ENCODE measurements at regions not wholly inside any gene's neighbourhood (a gene's known extent, or its start where the extent isn't known, plus 50 kb on each side); places are given as distances from the start of the nearest gene placed in this dataset.

DNA sequence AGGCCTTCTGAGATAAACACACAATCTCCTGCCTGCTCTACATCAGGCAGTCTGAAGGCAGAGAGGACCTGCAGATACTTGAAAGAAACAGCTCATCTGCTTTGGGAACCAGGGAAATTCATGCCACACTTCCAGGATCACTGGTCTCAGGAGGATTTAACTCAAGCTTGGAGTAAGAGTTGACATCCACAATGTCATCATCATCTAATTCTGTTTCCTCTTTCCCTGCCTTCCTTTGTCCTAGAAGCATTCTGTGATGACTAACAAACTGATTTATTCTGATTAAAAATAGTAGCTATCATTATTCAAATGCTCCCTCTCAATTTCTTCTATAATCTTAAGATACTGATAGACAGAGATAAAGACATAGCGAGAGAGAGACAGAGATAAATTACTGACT lies 766.8 kb downstream of the BCL11A start:
- ChIA-PET CTCF (no interaction called here), POLR2A (no interaction called here)
- TF ChIP-seq, protein P1, sequence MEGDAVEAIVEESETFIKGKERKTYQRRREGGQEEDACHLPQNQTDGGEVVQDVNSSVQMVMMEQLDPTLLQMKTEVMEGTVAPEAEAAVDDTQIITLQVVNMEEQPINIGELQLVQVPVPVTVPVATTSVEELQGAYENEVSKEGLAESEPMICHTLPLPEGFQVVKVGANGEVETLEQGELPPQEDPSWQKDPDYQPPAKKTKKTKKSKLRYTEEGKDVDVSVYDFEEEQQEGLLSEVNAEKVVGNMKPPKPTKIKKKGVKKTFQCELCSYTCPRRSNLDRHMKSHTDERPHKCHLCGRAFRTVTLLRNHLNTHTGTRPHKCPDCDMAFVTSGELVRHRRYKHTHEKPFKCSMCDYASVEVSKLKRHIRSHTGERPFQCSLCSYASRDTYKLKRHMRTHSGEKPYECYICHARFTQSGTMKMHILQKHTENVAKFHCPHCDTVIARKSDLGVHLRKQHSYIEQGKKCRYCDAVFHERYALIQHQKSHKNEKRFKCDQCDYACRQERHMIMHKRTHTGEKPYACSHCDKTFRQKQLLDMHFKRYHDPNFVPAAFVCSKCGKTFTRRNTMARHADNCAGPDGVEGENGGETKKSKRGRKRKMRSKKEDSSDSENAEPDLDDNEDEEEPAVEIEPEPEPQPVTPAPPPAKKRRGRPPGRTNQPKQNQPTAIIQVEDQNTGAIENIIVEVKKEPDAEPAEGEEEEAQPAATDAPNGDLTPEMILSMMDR (IDR thresholded peaks at IDR 0.05; ENCODE audit: insufficient read depth, low read depth, low read length), result no peak

DNA sequence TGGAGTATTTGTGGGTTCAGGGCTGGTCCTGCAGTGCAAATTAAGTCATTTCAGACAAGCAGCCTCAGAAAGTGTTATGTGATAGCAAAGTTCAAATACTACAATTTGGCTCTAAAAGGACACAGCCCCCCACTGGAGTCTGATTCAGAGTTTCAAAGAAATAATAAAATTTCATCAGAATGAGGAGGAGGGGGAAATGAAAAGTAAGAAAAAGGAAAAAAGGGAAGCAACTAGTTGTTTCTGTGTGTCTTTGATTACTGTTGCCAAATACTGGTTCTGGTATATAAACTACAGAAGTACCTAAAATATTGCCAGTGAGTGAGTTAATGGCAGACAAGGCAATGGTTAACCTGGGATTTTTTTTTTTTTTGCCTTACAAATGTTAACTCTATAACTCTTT lies 773.9 kb downstream of the BCL11A start:
- no peak for DNase-seq (ENCODE audit: low read depth)
- TF ChIP-seq, protein P1 (IDR thresholded peaks at IDR 0.05; ENCODE audit: insufficient read depth, low read depth, low read length), result no peak
- no peak overlapping the region for H3K4me3 ChIP-seq (ENCODE audit: low read depth, low read length)
- CTCF ChIA-PET, result no interaction called here
- POLR2A ChIA-PET, result no interaction called here
- H3K27me3 ChIP-seq (ENCODE audit: control insufficient read depth, insufficient read depth, low read length), result no peaks in the 10 kb centered on the region
- no peaks in the 10 kb centered on the region for H3K36me3 ChIP-seq (ENCODE audit: control insufficient read depth, insufficient read depth, low read length)

More for the DNA sequence above, 766.8 kb downstream of the BCL11A start:
- Histone ChIP-seq H3K36me3 (ENCODE audit: control insufficient read depth, insufficient read depth, low read length) (no peaks in the 10 kb centered on the region), H3K4me3 (ENCODE audit: low read depth, low read length) (no peak overlapping the region), H3K27me3 (ENCODE audit: control insufficient read depth, insufficient read depth, low read length) (no peaks in the 10 kb centered on the region)
- DNase-seq (ENCODE audit: low read depth), result no peak

DNA sequence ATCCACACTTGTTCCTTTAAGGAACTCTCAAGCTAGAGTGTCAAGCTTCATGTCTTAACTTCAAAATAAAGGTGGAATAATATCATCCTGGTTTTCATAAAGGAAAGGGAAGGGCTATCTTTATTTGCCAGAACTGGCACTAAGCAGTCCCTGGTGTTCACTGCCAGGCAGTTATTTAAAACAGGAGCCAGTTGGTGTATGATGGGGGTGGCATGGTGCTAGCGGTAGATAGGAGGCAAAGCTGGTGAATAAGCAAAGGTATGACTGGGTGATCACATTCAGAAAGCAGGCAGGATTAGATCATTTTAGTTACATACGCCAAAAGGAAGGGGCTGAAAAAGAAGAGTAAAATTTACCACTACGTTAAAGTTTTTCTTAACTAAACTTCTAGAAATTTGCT lies 776.3 kb downstream of the BCL11A start:
- Histone ChIP-seq H3K36me3 (ENCODE audit: control insufficient read depth, insufficient read depth, low read length) (no peaks in the 10 kb centered on the region), H3K27me3 (ENCODE audit: control insufficient read depth, insufficient read depth, low read length) (no peaks in the 10 kb centered on the region), H3K4me3 (ENCODE audit: low read depth, low read length) (no peak overlapping the region)
- no peak for DNase-seq (ENCODE audit: low read depth)
- TF ChIP-seq, protein P1 (IDR thresholded peaks at IDR 0.05; ENCODE audit: insufficient read depth, low read depth, low read length), result no peak
- CTCF ChIA-PET, result no interaction called here
- POLR2A ChIA-PET, result no interaction called here

DNA sequence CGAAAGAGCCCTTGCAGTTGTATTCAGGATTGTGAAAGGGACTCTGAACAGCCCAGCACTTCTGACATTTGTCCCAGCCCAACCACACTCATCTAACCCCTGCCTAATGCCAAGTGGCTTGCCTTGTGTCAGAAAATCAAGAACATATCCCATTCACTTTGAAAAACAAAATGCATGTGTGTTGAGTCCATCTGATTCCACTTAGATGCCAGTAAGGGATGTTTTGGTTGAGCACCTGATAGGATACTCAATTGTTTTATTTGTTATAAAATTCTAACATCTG lies 776.8 kb downstream of the BCL11A start:
- no peak for DNase-seq (ENCODE audit: low read depth)
- no peak overlapping the region for H3K4me3 ChIP-seq (ENCODE audit: low read depth, low read length)
- CTCF ChIA-PET, result no interaction called here
- no peaks in the 10 kb centered on the region for H3K27me3 ChIP-seq (ENCODE audit: control insufficient read depth, insufficient read depth, low read length)
- TF ChIP-seq, protein P1 (IDR thresholded peaks at IDR 0.05; ENCODE audit: insufficient read depth, low read depth, low read length), result no peak
- POLR2A ChIA-PET, result no interaction called here
- H3K36me3 ChIP-seq (ENCODE audit: control insufficient read depth, insufficient read depth, low read length), result no peaks in the 10 kb centered on the region

DNA sequence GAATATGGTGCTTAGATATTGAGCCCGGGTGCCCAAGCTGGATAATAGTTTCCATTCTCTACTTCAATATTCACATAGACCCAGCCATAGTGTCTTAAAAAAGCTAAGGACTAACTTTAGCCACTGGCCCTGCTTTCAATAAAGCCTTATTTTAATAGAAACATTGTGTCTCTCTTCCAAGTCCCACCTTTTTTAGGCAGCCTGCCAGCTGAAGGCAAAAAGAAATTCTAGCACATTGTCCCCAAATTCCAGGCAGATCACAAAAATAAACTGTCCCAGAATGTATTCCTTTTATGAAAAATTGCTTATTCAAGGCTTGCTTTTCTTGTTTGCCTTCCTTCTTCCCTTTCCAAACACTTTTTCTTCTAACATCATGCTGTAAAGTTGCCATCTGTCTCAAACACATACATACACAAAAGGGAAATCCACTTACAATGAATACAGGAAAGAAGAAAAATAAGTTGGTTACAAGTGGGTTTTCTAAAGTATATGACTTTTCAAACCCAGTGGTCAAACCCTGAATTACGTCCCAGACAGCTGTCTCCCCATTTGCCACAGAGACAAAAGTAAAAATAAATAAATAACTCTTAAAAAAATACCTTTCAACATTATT lies 778.5 kb downstream of the BCL11A start:
- Histone ChIP-seq H3K36me3 (ENCODE audit: control insufficient read depth, insufficient read depth, low read length) (no peaks in the 10 kb centered on the region), H3K4me3 (ENCODE audit: low read depth, low read length) (no peak overlapping the region), H3K27me3 (ENCODE audit: control insufficient read depth, insufficient read depth, low read length) (no peaks in the 10 kb centered on the region)
- ChIA-PET POLR2A (no interaction called here), CTCF (no interaction called here)
- no peak for DNase-seq (ENCODE audit: low read depth)
- TF ChIP-seq, protein P1 (IDR thresholded peaks at IDR 0.05; ENCODE audit: insufficient read depth, low read depth, low read length), result no peak
